ENCODE measurements at regions not wholly inside any gene's neighbourhood (a gene's known extent, or its start where the extent isn't known, plus 50 kb on each side); places are given as distances from the start of the nearest gene placed in this dataset.

DNA sequence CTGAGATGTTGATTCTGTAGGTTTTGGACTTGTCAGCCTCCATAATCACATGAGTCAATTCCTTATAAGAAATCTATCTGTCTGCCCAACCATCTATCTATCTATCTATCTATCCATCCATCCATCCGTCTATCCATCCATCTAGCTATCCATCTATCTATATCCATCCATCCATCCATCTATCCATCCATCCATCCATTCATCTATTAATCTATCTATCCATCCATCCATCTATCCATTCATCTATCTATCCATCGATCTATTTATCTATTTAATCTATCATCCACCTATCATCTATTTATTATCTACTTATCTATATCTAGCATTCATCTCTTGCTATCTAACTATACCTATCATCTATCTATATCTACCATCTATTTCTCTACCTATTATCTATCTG, 357.2 kb upstream of the ZNF507 start:
- H3K27ac ChIP-seq: no peak overlapping the region

DNA sequence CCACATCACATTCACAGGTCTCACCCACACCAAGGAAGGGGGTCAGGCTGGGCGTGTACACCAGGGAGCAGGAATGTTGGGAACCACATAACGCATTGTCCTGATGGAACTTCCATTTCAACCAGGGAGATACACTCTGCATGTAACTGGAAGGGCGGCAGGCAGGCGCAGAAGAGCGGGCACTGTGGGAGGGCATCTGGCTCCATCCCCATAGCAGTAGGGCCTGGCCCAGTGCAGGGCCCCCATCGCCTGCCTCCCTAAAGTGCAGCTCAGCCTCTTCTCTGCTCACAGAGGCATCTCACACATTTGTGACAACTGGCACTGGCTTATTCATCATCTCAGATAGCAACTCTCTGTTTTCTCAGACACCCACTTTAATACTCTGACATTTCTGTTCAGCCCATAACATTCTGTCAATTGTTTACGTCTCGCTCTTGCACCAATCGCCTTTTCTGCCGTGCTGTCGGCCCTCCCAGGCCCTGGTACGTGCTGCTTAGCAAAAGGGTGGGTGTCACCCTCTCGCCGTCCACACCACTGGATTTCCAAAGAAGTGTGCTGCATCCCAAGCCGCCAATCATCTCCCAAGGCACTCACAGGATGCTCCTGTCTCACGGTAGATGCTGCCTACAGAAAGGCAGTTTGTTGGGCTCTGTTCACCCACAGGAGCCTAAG, 353.3 kb upstream of the ZNF507 start:
- no peak for TF ChIP-seq CTCF (conservative IDR thresholded peaks at IDR 0.05)
- H3K27ac ChIP-seq: no peak overlapping the region

More for the DNA sequence above, 357.2 kb upstream of the ZNF507 start:
- TF ChIP-seq CTCF (conservative IDR thresholded peaks at IDR 0.05): no peak

GRCh38 chr19:31992750-31993149, 352.7 kb upstream of the ZNF507 start:
- no peak for TF ChIP-seq CTCF (conservative IDR thresholded peaks at IDR 0.05)
- no peak overlapping the region for H3K27ac ChIP-seq

DNA sequence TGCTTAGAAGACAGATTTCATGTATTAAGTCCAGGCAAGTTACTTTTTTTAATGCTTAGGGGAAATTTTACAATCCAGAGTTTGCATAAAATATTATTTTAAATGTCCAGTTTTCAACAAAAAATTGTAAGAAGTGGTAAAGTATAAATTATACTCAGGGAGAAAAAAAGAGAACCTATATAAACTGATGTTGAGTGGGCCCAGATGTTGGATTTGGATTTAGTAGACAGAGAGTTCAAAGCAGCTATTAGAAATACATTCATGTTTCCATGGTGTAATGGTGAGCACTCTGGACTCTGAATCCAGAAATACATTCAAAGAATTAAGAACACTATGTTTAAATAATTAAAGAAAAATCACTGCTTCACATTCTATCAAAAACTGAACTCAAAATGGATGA, 349.9 kb upstream of the ZNF507 start:
- no peak for TF ChIP-seq CTCF (conservative IDR thresholded peaks at IDR 0.05)
- no peak overlapping the region for H3K27ac ChIP-seq

GRCh38 chr19:32010071-32010470, 335.3 kb upstream of the ZNF507 start:
- H3K27ac ChIP-seq: no peak overlapping the region
- no peak for TF ChIP-seq CTCF (conservative IDR thresholded peaks at IDR 0.05)

DNA sequence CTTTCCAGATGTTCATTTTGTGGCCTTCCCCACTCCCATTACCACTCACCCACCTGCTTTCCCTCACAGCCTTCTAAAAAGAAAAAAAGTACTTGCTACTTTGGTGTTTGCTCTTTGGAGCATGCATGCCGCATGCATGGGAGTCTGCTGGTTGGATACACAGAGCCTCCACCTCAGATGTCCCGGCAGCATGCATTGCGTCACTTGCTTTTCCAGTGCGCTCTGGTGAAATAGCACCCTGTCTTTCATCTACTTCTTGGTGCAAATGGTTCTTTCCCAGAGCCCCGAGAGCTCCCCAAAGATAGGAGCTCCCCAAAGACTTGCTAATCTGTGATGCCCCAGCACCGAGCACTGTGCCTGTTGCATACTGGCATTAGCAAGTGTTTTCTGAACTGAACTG, 333.2 kb upstream of the ZNF507 start:
- TF ChIP-seq CTCF (conservative IDR thresholded peaks at IDR 0.05): no peak
- H3K27ac ChIP-seq: no peak overlapping the region

GRCh38 chr19:32012886-32013631, 332.4 kb upstream of the ZNF507 start:
- H3K27ac ChIP-seq: no peak overlapping the region
- TF ChIP-seq CTCF (conservative IDR thresholded peaks at IDR 0.05): no peak
